ENCODE measurements at regions not wholly inside any gene's neighbourhood (a gene's known extent, or its start where the extent isn't known, plus 50 kb on each side); places are given as distances from the start of the nearest gene placed in this dataset.
A peak's percentile ranks its signal among the peaks of the same experiment; 100 is the strongest.
"Not testable (repeated sequence)": the region's sequence is repeated elsewhere in the genome, so short reads cannot be mapped to it uniquely, and the experiment has no call there.

- H3K4me3 ChIP-seq (ENCODE audit: low read depth, low read length): no peak overlapping the region
- TF ChIP-seq CTCF (IDR thresholded peaks at IDR 0.05; ENCODE audit: insufficient read depth, low read depth, low read length, missing control alignments): no peak
- no peak for DNase-seq (ENCODE audit: low read depth)
Measured at GRCh38 chr15:92822216-92823144, 77.6 kb upstream of the CHD2 start.

DNA sequence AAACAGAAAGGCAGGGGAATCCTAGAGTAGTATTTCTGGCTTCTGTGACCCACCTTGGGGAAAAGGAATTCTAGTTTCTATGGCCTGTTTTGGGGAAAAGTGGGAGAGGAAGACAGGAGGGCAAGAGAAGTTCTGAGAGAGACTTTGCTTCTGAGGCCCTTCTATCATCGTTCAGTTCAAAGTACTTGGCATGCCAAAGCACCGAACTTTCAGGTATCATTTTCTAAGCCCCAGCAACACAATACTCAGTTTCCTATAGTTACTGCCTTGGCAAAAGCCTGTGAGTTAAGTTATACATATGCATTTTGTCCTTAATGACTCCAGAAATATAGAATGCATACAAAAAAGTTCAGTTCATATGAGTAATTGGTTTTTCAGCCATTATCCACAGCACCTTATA, 74.1 kb upstream of the CHD2 start:
- DNase-seq (ENCODE audit: low read depth): no peak
- no peak for TF ChIP-seq CTCF (IDR thresholded peaks at IDR 0.05; ENCODE audit: insufficient read depth, low read depth, low read length, missing control alignments)
- no peak overlapping the region for H3K4me3 ChIP-seq (ENCODE audit: low read depth, low read length)

DNA sequence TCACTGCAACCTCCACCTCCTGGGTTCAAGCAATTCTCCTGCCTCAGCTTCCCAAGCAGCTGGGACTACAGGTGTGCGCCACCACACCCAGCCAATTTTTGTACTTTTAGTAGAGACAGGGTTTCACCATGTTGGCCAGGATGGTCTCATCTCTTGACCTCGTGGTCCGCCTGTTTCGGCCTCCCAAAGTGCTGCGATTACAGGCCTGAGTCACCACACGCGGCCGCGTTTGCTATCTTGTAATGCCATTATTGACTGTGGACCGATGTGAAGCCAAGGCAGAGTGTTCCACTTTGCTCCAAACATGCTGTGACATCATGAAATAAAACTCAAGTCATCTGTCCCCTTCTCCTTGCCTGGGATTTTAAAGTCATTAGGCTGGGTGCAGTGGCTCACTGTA, 72.1 kb upstream of the CHD2 start:
- not testable (repeated sequence) for H3K4me3 ChIP-seq (ENCODE audit: low read depth, low read length); DNase-seq (ENCODE audit: low read depth)

DNA sequence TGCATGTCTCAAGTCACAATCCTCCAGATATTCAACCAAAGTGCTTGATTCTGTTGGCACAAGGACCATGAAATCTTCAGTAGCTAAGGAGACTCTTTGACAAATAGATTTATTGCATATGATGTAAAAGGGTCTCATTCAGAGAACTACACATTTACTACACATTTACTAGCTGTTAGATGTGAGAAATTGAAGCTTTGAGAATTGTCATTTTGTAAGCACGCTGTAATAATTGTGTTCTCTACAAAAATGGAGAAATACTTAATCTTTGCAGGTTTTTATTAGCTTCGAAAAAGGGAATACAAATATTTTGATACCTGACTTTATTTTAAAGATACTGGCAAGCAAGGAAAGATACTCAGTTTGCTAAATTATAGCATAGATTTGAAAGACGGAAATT, 70.2 kb upstream of the CHD2 start:
- no peak for DNase-seq (ENCODE audit: low read depth)
- no peak overlapping the region for H3K4me3 ChIP-seq (ENCODE audit: low read depth, low read length)
- TF ChIP-seq CTCF (IDR thresholded peaks at IDR 0.05; ENCODE audit: insufficient read depth, low read depth, low read length, missing control alignments): no peak

- H3K4me3 ChIP-seq (ENCODE audit: low read depth, low read length): peak overlapping the region; percentile 54
- DNase-seq (ENCODE audit: low read depth): no peak
Measured at GRCh38 chr15:92831336-92831654, 68.8 kb upstream of the CHD2 start.

DNA sequence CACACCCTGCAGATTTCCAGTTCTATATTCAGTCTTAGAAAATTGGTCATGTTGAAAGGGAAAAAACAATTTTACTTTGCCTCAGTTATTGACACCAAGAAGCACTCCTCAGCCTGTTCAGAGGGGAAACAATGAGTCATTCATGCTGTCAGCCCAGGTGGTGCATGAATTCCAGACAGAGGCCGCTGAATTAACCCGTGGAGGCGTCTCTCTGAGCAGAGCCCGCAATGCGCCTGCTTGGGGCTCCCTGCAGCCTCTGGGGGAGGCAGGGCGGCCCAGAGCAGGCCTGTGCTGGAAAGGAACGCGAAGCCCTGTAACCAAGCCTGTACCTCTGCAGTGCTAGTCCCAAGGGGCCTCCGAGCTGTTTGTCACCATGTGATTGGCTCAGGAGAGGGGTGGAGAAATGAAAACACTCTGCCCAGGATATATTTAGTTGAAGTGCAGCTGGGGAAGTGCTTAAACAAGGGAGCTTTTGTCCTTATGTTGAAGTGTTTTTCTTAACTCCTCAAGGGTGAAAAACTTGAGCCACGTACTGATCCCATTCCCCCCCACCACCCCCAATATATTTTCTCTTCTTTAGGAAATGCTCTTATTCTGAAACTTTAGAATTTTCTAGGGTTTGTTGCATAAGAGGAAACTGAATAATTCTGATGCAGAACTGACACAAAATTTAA, 68.3 kb upstream of the CHD2 start:
- peak overlapping the region; percentile 54 for H3K4me3 ChIP-seq (ENCODE audit: low read depth, low read length)
- TF ChIP-seq CTCF (IDR thresholded peaks at IDR 0.05; ENCODE audit: insufficient read depth, low read depth, low read length, missing control alignments): no peak
- peak; percentile 99 for DNase-seq (ENCODE audit: low read depth)

More at GRCh38 chr15:92831336-92831654, 68.8 kb upstream of the CHD2 start:
- no peak for TF ChIP-seq CTCF (IDR thresholded peaks at IDR 0.05; ENCODE audit: insufficient read depth, low read depth, low read length, missing control alignments)

GRCh38 chr15:92833106-92833433, 67.1 kb upstream of the CHD2 start:
- TF ChIP-seq CTCF (IDR thresholded peaks at IDR 0.05; ENCODE audit: insufficient read depth, low read depth, low read length, missing control alignments): no peak
- peak overlapping the region; percentile 53 for H3K4me3 ChIP-seq (ENCODE audit: low read depth, low read length)
- DNase-seq (ENCODE audit: low read depth): peak; percentile 63

Data from GM12865 (cell line).